WTC11 (cell line): ENCODE measurements at regions not wholly inside any gene's neighbourhood (a gene's known extent, or its start where the extent isn't known, plus 50 kb on each side); places are given as distances from the start of the nearest gene placed in this dataset.

ENCODE experiments used
- ATAC-seq: fragments of 200-7000 bp; cut with Tn5 transposase; 2 replicates; pipeline ENCODE4 v1.10.0; 2021; ENCODE audit warnings: mild to moderate bottlenecking, moderate library complexity
- CTCF ChIA-PET: fragments of 300-600 bp; sonication (Branson Sonifier 250); formaldehyde crosslinking; loops from one replicate; lab custom pipeline; 2021; ENCODE audit warnings: antibody characterized with exemption; lab: Charles Lee
- POLR2A ChIA-PET: fragments of 350-600 bp; sonication (Branson Sonifier 250); formaldehyde crosslinking; loops from one replicate; lab custom pipeline; 2021; ENCODE audit warnings: antibody characterized with exemption; lab: Charles Lee
- DNase-seq: peaks from one replicate; pipeline ENCODE4 v3.0.0; 2021; ENCODE audit warnings: low spot score
- H3K27ac Mint-ChIP-seq: 2 replicates; pipeline ENCODE4 v1.8.0; 2021; ENCODE audit warnings: mixed read lengths
- H3K27me3 Mint-ChIP-seq: 2 replicates; pipeline ENCODE4 v1.8.0; 2021; ENCODE audit warnings: low read depth, mild to moderate bottlenecking, moderate library complexity, mixed read lengths
- H3K36me3 Mint-ChIP-seq: 2 replicates; pipeline ENCODE4 v1.8.0; 2021; ENCODE audit warnings: mixed read lengths
- H3K4me1 Mint-ChIP-seq: 2 replicates; pipeline ENCODE4 v1.8.0; 2022; ENCODE audit warnings: mixed read lengths
- H3K4me3 Mint-ChIP-seq: 2 replicates; pipeline ENCODE4 v1.8.0; 2021; ENCODE audit warnings: mild to moderate bottlenecking, moderate library complexity, mixed read lengths
- H3K9me3 Mint-ChIP-seq: 2 replicates; pipeline ENCODE4 v1.8.0; 2021; ENCODE audit warnings: mixed read lengths
- AR ChIP-seq: fragments of 250-450 bp; sonication (Bioruptor Pico); IDR thresholded peaks from 2 replicates; pipeline ENCODE4 v1.9.0; 2021; ENCODE audit warnings: mild to moderate bottlenecking
- ARID4B ChIP-seq: sonication (generic); formaldehyde crosslinking; IDR thresholded peaks from 2 replicates; pipeline ENCODE4 v1.8.0; 2023; ENCODE audit warnings: missing genetic modification reagents, mild to moderate bottlenecking, borderline replicate concordance
- CTCF ChIP-seq: fragments of 200-600 bp; IDR thresholded peaks from 2 replicates; pipeline ENCODE4 v1.8.0; 2022; ENCODE audit warnings: antibody characterized with exemption
- FOXK1 ChIP-seq: sonication (generic); formaldehyde crosslinking; IDR thresholded peaks from 2 replicates; pipeline ENCODE4 v1.8.0; 2022; ENCODE audit warnings: mild to moderate bottlenecking, moderate library complexity, missing genetic modification reagents
- FOXP1 ChIP-seq: sonication (generic); formaldehyde crosslinking; IDR thresholded peaks from 2 replicates; pipeline ENCODE4 v1.8.0; 2022; ENCODE audit warnings: missing genetic modification reagents, mild to moderate bottlenecking, moderate library complexity, borderline replicate concordance
- GRHL2 ChIP-seq: fragments of 250-450 bp; sonication (Bioruptor Pico); IDR thresholded peaks from 2 replicates; pipeline ENCODE4 v1.8.0; 2022; ENCODE audit warnings: mild to moderate bottlenecking, moderate library complexity; ENCODE audit not compliant: insufficient replicate concordance, severe bottlenecking
- HMGA2 ChIP-seq: fragments of 250-450 bp; sonication (Bioruptor Pico); IDR thresholded peaks from 2 replicates; pipeline ENCODE4 v1.4.0; 2021; ENCODE audit warnings: mild to moderate bottlenecking, moderate library complexity
- NFATC4 ChIP-seq: fragments of 250-450 bp; sonication (Bioruptor Pico); IDR thresholded peaks from 2 replicates; pipeline ENCODE4 v1.9.0; 2021; ENCODE audit warnings: mild to moderate bottlenecking
- OVOL2 ChIP-seq: fragments of 250-450 bp; sonication (Bioruptor Pico); IDR thresholded peaks from 2 replicates; pipeline ENCODE4 v1.9.0; 2021; ENCODE audit warnings: mild to moderate bottlenecking, borderline replicate concordance
- SMAD4 ChIP-seq: sonication (generic); formaldehyde crosslinking; IDR thresholded peaks from 2 replicates; pipeline ENCODE4 v1.8.0; 2022; ENCODE audit warnings: mild to moderate bottlenecking, missing genetic modification reagents
- SP1 ChIP-seq: sonication (generic); formaldehyde crosslinking; conservative IDR thresholded peaks from 2 replicates; pipeline ENCODE4 v1.8.1; 2022; ENCODE audit warnings: missing genetic modification reagents
- USF1 ChIP-seq: sonication (generic); formaldehyde crosslinking; IDR thresholded peaks from 2 replicates; pipeline ENCODE4 v1.8.0; 2022; ENCODE audit warnings: mild to moderate bottlenecking, missing genetic modification reagents
- ZNF263 ChIP-seq: sonication (generic); formaldehyde crosslinking; IDR thresholded peaks from 2 replicates; pipeline ENCODE4 v1.8.1; 2022; ENCODE audit warnings: low read depth, mild to moderate bottlenecking, moderate library complexity, missing genetic modification reagents
- ZNF281 ChIP-seq: sonication (generic); formaldehyde crosslinking; IDR thresholded peaks from 2 replicates; pipeline ENCODE4 v1.8.0; 2023; ENCODE audit warnings: mild to moderate bottlenecking, missing genetic modification reagents
- ZNF317 ChIP-seq: sonication (generic); formaldehyde crosslinking; IDR thresholded peaks from 2 replicates; pipeline ENCODE4 v1.8.1; 2023; ENCODE audit warnings: low read depth, mild to moderate bottlenecking, moderate library complexity, missing genetic modification reagents, borderline replicate concordance
- ZNF512 ChIP-seq: sonication (generic); formaldehyde crosslinking; IDR thresholded peaks from 2 replicates; pipeline ENCODE4 v1.8.1; 2022; ENCODE audit warnings: missing genetic modification reagents, borderline replicate concordance
- TF ChIP-seq, protein P1 (sequence below): fragments of 250-450 bp; sonication (Bioruptor Pico); IDR thresholded peaks from 2 replicates; pipeline ENCODE4 v1.9.0; 2021; ENCODE audit warnings: moderate library complexity, mild to moderate bottlenecking, inconsistent platforms, borderline replicate concordance
- TF ChIP-seq, protein P2 (sequence below): fragments of 250-450 bp; sonication (Bioruptor Pico); IDR thresholded peaks from 2 replicates; pipeline ENCODE4 v2.1.2; 2022; ENCODE audit warnings: mild to moderate bottlenecking, moderate library complexity

- H3K27ac Mint-ChIP-seq = no peak overlapping the region
- ATAC-seq = no peak
- DNase-seq = no peak
- H3K4me3 Mint-ChIP-seq = no peak overlapping the region
- no peak for TF ChIP-seq OVOL2
- TF ChIP-seq, protein P1, sequence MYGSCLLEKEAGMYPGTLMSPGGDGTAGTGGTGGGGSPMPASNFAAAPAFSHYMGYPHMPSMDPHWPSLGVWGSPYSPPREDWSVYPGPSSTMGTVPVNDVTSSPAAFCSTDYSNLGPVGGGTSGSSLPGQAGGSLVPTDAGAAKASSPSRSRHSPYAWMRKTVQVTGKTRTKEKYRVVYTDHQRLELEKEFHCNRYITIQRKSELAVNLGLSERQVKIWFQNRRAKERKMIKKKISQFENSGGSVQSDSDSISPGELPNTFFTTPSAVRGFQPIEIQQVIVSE = no peak
- no peak for TF ChIP-seq ZNF263
- TF ChIP-seq GRHL2 (CRISPR knock-in tag) = no peak
- no peak for TF ChIP-seq ZNF281 (CRISPR knock-in tag)
- TF ChIP-seq FOXP1 = no peak
- no peak for TF ChIP-seq FOXK1 (CRISPR knock-in tag)
- TF ChIP-seq NFATC4 = no peak
- TF ChIP-seq SMAD4 (CRISPR knock-in tag) = no peak
- no peak for TF ChIP-seq ZNF317
- TF ChIP-seq ZNF512 = no peak
- no peak for TF ChIP-seq ARID4B
- POLR2A ChIA-PET = no interaction called here
- no peaks in the 10 kb centered on the region for H3K4me1 Mint-ChIP-seq
- H3K36me3 Mint-ChIP-seq = no peaks in the 10 kb centered on the region
- no peaks in the 10 kb centered on the region for H3K9me3 Mint-ChIP-seq
- CTCF ChIA-PET = no interaction called here
- no peaks in the 10 kb centered on the region for H3K27me3 Mint-ChIP-seq
Observed at GRCh38 chr6:113447088-113447831, 409.9 kb upstream of the MARCKS start.

- H3K27ac Mint-ChIP-seq = no peak overlapping the region
- H3K4me3 Mint-ChIP-seq = no peak overlapping the region
- no peak for DNase-seq
- no peaks in the 10 kb centered on the region for H3K4me1 Mint-ChIP-seq
- ATAC-seq = no peak
- H3K9me3 Mint-ChIP-seq = no peaks in the 10 kb centered on the region
- no peaks in the 10 kb centered on the region for H3K36me3 Mint-ChIP-seq
- CTCF ChIA-PET = no interaction called here
- H3K27me3 Mint-ChIP-seq = no peaks in the 10 kb centered on the region
- POLR2A ChIA-PET = no interaction called here
- TF ChIP-seq SP1 (CRISPR knock-in tag) (no peak), AR (CRISPR knock-in tag) (no peak), CTCF (no peak), OVOL2 (no peak), HMGA2 (no peak), USF1 (CRISPR knock-in tag) (no peak)
- TF ChIP-seq, protein P2, sequence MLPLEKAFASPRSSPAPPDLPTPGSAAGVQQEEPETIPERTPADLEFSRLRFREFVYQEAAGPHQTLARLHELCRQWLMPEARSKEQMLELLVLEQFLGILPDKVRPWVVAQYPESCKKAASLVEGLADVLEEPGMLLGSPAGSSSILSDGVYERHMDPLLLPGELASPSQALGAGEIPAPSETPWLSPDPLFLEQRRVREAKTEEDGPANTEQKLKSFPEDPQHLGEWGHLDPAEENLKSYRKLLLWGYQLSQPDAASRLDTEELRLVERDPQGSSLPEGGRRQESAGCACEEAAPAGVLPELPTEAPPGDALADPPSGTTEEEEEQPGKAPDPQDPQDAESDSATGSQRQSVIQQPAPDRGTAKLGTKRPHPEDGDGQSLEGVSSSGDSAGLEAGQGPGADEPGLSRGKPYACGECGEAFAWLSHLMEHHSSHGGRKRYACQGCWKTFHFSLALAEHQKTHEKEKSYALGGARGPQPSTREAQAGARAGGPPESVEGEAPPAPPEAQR (CRISPR knock-in tag) = no peak
Observed at GRCh38 chr6:113449051-113449450, 408.1 kb upstream of the MARCKS start.
